Stimulated activated effector memory CD8-positive, alpha-beta T cell treated with anti-CD3 and anti-CD28 coated beads, Interleukin-12 subunit alpha, Interleukin-12 subunit beta, amount 100 ng/mL, for 72 hours (primary cell): ENCODE measurements at regions not wholly inside any gene's neighbourhood (a gene's known extent, or its start where the extent isn't known, plus 50 kb on each side); places are given as distances from the start of the nearest gene placed in this dataset.

ENCODE experiments used
- ATAC-seq: fragments of 150-1000 bp; cut with Tn5 transposase; 2 replicates; pipeline ENCODE4 v1.10.0; 2021
- DNase-seq, 2 donors: peaks; one replicate each; pipeline ENCODE4 v3.0.0; 2021 to 2022; ENCODE audit warnings: low spot score in 2 of 2
- H3K27ac Mint-ChIP-seq: one replicate; pipeline ENCODE4 v1.8.0; 2022; ENCODE audit warnings: mild to moderate bottlenecking, mixed read lengths
- H3K36me3 Mint-ChIP-seq: one replicate; pipeline ENCODE4 v1.8.0; 2022; ENCODE audit warnings: mild to moderate bottlenecking, mixed read lengths
- H3K4me1 Mint-ChIP-seq: one replicate; pipeline ENCODE4 v1.8.0; 2022; ENCODE audit warnings: mixed read lengths
- H3K4me3 Mint-ChIP-seq: one replicate; pipeline ENCODE4 v1.8.0; 2022; ENCODE audit warnings: mild to moderate bottlenecking, mixed read lengths
- H3K9me3 Mint-ChIP-seq: one replicate; pipeline ENCODE4 v1.8.0; 2022; ENCODE audit warnings: mixed read lengths

GRCh38 chr12:87779858-87780498 is 249.2 kb downstream of the C12orf50 start:
- no peak for DNase-seq
- H3K9me3 Mint-ChIP-seq, result peaks cover 14% of the 10 kb centered on the region
- H3K27ac Mint-ChIP-seq, result no peak overlapping the region
- no peaks in the 10 kb centered on the region for H3K4me1 Mint-ChIP-seq
- peak; percentile 37 for ATAC-seq
- H3K4me3 Mint-ChIP-seq, result no peak overlapping the region
- no peaks in the 10 kb centered on the region for H3K36me3 Mint-ChIP-seq

- Mint-ChIP-seq H3K9me3 (peaks cover 18% of the 10 kb centered on the region), H3K4me3 (no peak overlapping the region), H3K36me3 (no peaks in the 10 kb centered on the region), H3K27ac (no peak overlapping the region), H3K4me1 (no peaks in the 10 kb centered on the region)
- no peak for DNase-seq
- ATAC-seq, result no peak
Observed at GRCh38 chr12:87779016-87779415, 250.2 kb downstream of the C12orf50 start.

- no peak for DNase-seq
- Mint-ChIP-seq H3K4me1 (no peaks in the 10 kb centered on the region), H3K9me3 (peaks cover 10% of the 10 kb centered on the region), H3K36me3 (no peaks in the 10 kb centered on the region), H3K4me3 (no peak overlapping the region), H3K27ac (no peak overlapping the region)
- ATAC-seq, result no peak
Observed at GRCh38 chr12:87778065-87778464, 251.1 kb downstream of the C12orf50 start.

DNA sequence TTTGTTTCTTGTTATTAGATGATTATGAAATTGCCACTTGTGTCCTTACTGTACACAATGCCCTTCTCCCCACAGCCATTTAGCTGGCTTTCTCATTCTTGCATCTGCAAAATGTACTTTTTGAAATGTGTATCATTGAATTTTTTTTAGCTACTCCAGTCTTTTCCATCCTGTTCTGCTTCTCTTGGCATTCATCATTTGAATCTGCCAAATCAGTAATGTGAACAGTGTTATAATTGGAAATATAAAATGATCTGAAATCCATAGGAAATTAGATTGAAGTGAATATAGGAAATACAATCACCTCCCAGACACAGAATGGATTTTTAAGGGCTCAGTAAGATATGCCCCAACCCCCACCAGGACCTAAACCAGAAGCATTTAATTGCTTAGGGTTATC is 253.4 kb downstream of the C12orf50 start:
- H3K9me3 Mint-ChIP-seq, result peaks cover 7% of the 10 kb centered on the region
- no peak overlapping the region for H3K27ac Mint-ChIP-seq
- ATAC-seq, result no peak
- H3K36me3 Mint-ChIP-seq, result no peaks in the 10 kb centered on the region
- H3K4me3 Mint-ChIP-seq, result no peak overlapping the region
- no peaks in the 10 kb centered on the region for H3K4me1 Mint-ChIP-seq
- DNase-seq, result no peak

DNA sequence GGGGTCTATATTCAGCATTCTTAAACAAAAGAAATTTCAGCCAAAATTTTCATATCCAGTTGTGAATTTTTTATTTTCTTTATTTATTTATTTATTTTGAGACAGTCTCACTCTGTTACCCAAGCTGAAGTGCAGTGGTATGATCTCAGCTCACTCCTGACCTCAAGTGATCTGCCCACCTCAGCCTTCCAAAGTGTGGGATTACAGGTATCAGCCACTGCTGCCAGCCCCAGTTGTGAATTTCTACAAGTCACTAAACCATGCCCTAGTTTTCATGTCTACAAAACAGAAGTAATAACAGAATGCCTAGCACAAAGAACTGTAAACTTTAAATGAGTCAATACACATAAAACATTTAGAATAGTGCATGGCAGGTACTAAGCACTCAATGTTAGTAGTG is 254.2 kb downstream of the C12orf50 start:
- Mint-ChIP-seq H3K27ac (no peak overlapping the region), H3K4me3 (no peak overlapping the region), H3K9me3 (peaks cover 7% of the 10 kb centered on the region), H3K4me1 (no peaks in the 10 kb centered on the region), H3K36me3 (no peaks in the 10 kb centered on the region)
- no peak for DNase-seq
- no peak for ATAC-seq

- no peak for ATAC-seq
- no peaks in the 10 kb centered on the region for H3K36me3 Mint-ChIP-seq
- no peak overlapping the region for H3K27ac Mint-ChIP-seq
- H3K4me1 Mint-ChIP-seq, result no peaks in the 10 kb centered on the region
- DNase-seq, result no peak
- H3K9me3 Mint-ChIP-seq, result peaks cover 5% of the 10 kb centered on the region
- no peak overlapping the region for H3K4me3 Mint-ChIP-seq
Observed at GRCh38 chr12:87772401-87772800, 256.8 kb downstream of the C12orf50 start.

DNA sequence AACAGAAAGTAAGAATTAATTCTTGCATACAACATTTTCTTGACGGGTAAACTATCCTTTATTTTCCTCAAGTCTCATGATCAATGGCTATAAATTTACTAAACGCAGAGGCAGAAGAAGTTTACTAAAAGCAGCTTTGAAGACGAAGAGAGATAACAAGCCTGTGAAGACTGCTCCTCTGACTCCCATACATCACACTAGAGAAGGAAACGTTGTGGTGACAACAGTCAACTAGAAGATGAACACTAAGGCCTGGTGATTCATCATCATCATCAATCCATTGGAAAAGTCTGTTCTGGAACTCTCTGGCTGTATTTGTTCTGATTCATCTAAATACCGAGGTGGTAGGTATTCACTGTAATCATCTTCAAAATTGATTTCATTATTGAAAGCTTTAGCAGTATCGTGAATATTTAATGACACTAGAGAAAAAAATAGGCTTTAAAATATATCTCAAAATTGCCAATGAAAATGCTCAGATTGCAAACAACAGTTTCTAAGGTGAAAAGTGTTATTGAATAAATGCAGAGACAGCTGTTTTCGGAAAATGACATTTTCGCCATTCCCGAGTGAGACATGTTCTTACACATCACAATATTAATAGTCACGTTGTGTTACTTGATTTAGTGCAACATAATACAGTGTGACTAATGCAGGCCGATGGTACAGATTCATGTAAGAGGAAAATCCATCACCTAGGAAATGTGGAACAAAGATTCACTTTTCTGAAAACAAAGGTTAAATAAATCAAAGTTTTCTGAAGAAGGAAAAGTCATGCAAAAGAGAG is 260.5 kb downstream of the C12orf50 start:
- no peak for DNase-seq
- ATAC-seq, result no peak
- Mint-ChIP-seq H3K9me3 (peaks cover 5% of the 10 kb centered on the region), H3K4me1 (no peaks in the 10 kb centered on the region), H3K4me3 (no peak overlapping the region), H3K36me3 (no peaks in the 10 kb centered on the region), H3K27ac (no peak overlapping the region)

- H3K4me1 Mint-ChIP-seq, result no peaks in the 10 kb centered on the region
- H3K27ac Mint-ChIP-seq, result no peak overlapping the region
- no peaks in the 10 kb centered on the region for H3K36me3 Mint-ChIP-seq
- peaks cover 6% of the 10 kb centered on the region for H3K9me3 Mint-ChIP-seq
- H3K4me3 Mint-ChIP-seq, result no peak overlapping the region
- DNase-seq (no peak), ATAC-seq (no peak)
Observed at GRCh38 chr12:87766044-87766443, 263.2 kb downstream of the C12orf50 start.

GRCh38 chr12:87760943-87761342 is 268.3 kb downstream of the C12orf50 start:
- no peak for ATAC-seq
- Mint-ChIP-seq H3K4me1 (no peaks in the 10 kb centered on the region), H3K27ac (no peak overlapping the region), H3K36me3 (no peaks in the 10 kb centered on the region), H3K4me3 (no peak overlapping the region), H3K9me3 (peaks cover 5% of the 10 kb centered on the region)
- no peak for DNase-seq

DNA sequence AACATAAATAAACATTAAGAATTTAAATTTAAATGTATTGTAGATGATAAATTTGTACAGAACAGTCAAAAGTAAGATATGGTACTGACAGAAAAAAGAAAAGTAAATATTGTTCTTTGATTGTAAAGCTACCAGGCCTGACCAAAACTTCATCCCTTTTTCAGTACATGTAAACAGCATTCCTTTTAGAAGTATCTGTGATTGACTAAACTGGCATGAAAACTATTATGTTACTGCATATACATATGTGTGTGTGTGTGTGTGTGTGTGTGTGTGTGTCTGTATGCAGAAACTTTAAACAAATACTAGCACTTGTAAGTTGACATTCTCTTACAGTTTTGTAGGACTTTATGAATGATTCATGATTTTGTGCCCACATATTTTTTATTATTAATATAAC is 270.9 kb downstream of the C12orf50 start:
- no peak for DNase-seq
- peaks cover 12% of the 10 kb centered on the region for H3K9me3 Mint-ChIP-seq
- H3K36me3 Mint-ChIP-seq, result no peaks in the 10 kb centered on the region
- H3K4me3 Mint-ChIP-seq, result no peak overlapping the region
- no peak overlapping the region for H3K27ac Mint-ChIP-seq
- ATAC-seq, result no peak
- no peaks in the 10 kb centered on the region for H3K4me1 Mint-ChIP-seq

GRCh38 chr12:87756721-87757120 is 272.5 kb downstream of the C12orf50 start:
- H3K36me3 Mint-ChIP-seq, result no peaks in the 10 kb centered on the region
- ATAC-seq, result no peak
- peaks cover 14% of the 10 kb centered on the region for H3K9me3 Mint-ChIP-seq
- H3K4me1 Mint-ChIP-seq, result no peaks in the 10 kb centered on the region
- DNase-seq, result no peak
- H3K4me3 Mint-ChIP-seq, result no peak overlapping the region
- H3K27ac Mint-ChIP-seq, result no peak overlapping the region

GRCh38 chr12:87756111-87756510 is 273.1 kb downstream of the C12orf50 start:
- H3K36me3 Mint-ChIP-seq, result no peaks in the 10 kb centered on the region
- H3K9me3 Mint-ChIP-seq, result peaks cover 14% of the 10 kb centered on the region
- H3K4me3 Mint-ChIP-seq, result no peak overlapping the region
- no peak overlapping the region for H3K27ac Mint-ChIP-seq
- DNase-seq (no peak), ATAC-seq (no peak)
- no peaks in the 10 kb centered on the region for H3K4me1 Mint-ChIP-seq

GRCh38 chr12:87728931-87729593 is 300.1 kb downstream of the C12orf50 start:
- Mint-ChIP-seq H3K9me3 (peaks cover 11% of the 10 kb centered on the region), H3K27ac (no peak overlapping the region), H3K36me3 (no peaks in the 10 kb centered on the region), H3K4me3 (no peak overlapping the region), H3K4me1 (no peaks in the 10 kb centered on the region)
- ATAC-seq (no peak), DNase-seq (no peak)

DNA sequence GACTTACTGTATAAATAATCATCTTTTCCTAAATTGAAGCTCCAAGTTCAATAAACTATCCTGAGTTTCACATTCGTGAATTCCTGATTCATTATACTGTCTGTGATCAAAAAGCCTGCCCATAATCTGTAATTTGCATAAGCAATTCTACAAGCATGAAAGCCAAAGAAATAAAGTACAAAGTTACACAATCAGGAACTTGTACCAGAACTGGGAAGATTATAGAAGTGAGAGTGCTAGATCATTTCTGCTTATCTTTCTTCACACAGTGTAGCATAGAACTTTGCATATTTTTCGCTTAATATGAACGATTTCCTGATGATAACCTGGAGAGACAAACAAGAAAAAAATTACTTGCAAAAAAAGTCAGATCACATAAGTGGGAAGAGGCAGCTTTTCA is 308.2 kb downstream of the C12orf50 start:
- H3K4me1 Mint-ChIP-seq, result no peaks in the 10 kb centered on the region
- H3K9me3 Mint-ChIP-seq, result peaks cover 18% of the 10 kb centered on the region

GRCh38 chr12:87704374-87704773 is 324.8 kb downstream of the C12orf50 start:
- Mint-ChIP-seq H3K36me3 (no peaks in the 10 kb centered on the region), H3K4me3 (no peak overlapping the region), H3K4me1 (no peaks in the 10 kb centered on the region), H3K27ac (no peak overlapping the region), H3K9me3 (peaks cover 12% of the 10 kb centered on the region)
- no peak for DNase-seq
- no peak for ATAC-seq

More for the DNA sequence above, 308.2 kb downstream of the C12orf50 start:
- Mint-ChIP-seq H3K36me3 (no peaks in the 10 kb centered on the region), H3K4me3 (no peak overlapping the region), H3K27ac (no peak overlapping the region)
- DNase-seq, result no peak
- no peak for ATAC-seq
